H1 (cell line): ENCODE measurements at regions not wholly inside any gene's neighbourhood (a gene's known extent, or its start where the extent isn't known, plus 50 kb on each side); places are given as distances from the start of the nearest gene placed in this dataset.

Experiments used
- CTCF ChIA-PET: fragments of 300-600 bp; sonication (Branson Sonifier 250); formaldehyde crosslinking; loops from one replicate; lab custom pipeline; 2021; ENCODE audit not compliant: partially characterized antibody; lab: Charles Lee
- POLR2A ChIA-PET: fragments of 300-600 bp; sonication (Branson Sonifier 250); formaldehyde crosslinking; loops from one replicate; lab custom pipeline; 2021; ENCODE audit warnings: inconsistent platforms; ENCODE audit not compliant: partially characterized antibody; lab: Charles Lee
- DNase-seq, 2 experiments: peaks; one replicate each; pipeline versions ENCODE4 v3.0.0 to v3.0.0-alpha.2; 2010 to 2022; ENCODE audit warnings: low spot score in 2 of 2, low read depth in 1 of 2, mixed read lengths in 1 of 2
- FAIRE-seq: peaks from 2 replicates; lab custom pipeline; 2011; peaks lifted over from hg19 to GRCh38; lab: Jason Lieb, UNC
- H2AFZ ChIP-seq: 2 replicates; pipeline ENCODE4 v1.8.1; 2012; ENCODE audit warnings: low read length, inconsistent platforms
- H2AK5ac ChIP-seq: 2 replicates; pipeline ENCODE4 v1.6.1; 2013; ENCODE audit warnings: low read depth, low read length
- H2BK120ac ChIP-seq: replicated peaks from 2 replicates; pipeline ENCODE3; 2013; ENCODE audit warnings: low read depth, low read length, inconsistent platforms
- H2BK12ac ChIP-seq: 2 replicates; pipeline ENCODE4 v1.6.1; 2013; ENCODE audit warnings: low read depth, low read length
- H2BK15ac ChIP-seq: 2 replicates; pipeline ENCODE4 v1.6.1; 2013; ENCODE audit warnings: low read length
- H2BK20ac ChIP-seq: 2 replicates; pipeline ENCODE4 v1.6.1; 2013; ENCODE audit warnings: low read length
- H2BK5ac ChIP-seq: 2 replicates; pipeline ENCODE4 v1.6.1; 2013; ENCODE audit warnings: low read depth, low read length
- H3K14ac ChIP-seq: 2 replicates; pipeline ENCODE4 v1.6.1; 2013; ENCODE audit warnings: inconsistent platforms; ENCODE audit not compliant: insufficient read length
- H3K18ac ChIP-seq: 2 replicates; pipeline ENCODE4 v1.6.1; 2013; ENCODE audit warnings: low read length; ENCODE audit errors: extremely low read depth
- H3K23ac ChIP-seq: 2 replicates; pipeline ENCODE4 v1.6.1; 2013; ENCODE audit warnings: inconsistent platforms; ENCODE audit not compliant: insufficient read length
- H3K23me2 ChIP-seq: 2 replicates; pipeline ENCODE4 v1.6.1; 2013; ENCODE audit warnings: low read depth, low read length
- H3K27ac ChIP-seq: 2 replicates; pipeline ENCODE4 v1.6.1; 2011; ENCODE audit warnings: low read depth, low read length, inconsistent platforms
- H3K27me3 ChIP-seq, 4 experiments: replicated peaks in 1 of 4; 1 replicate in 1 of 4; 2 replicates in 3 of 4; pipeline versions ENCODE4 v1.6.1 to v1.8.1; 2011 to 2013; ENCODE audit warnings: low read length in 3 of 4, mild to moderate bottlenecking in 3 of 4, inconsistent platforms in 2 of 4, mixed read lengths in 2 of 4, moderate library complexity in 1 of 4; ENCODE audit not compliant: control insufficient read depth in 3 of 4, insufficient read depth in 3 of 4; ENCODE audit errors: extremely low read depth in 1 of 4
- H3K36me3 ChIP-seq, 4 experiments: 2 replicates each; pipeline versions ENCODE4 v1.6.1 to v1.8.1; 2011 to 2013; ENCODE audit warnings: mild to moderate bottlenecking in 4 of 4, low read length in 3 of 4, moderate library complexity in 2 of 4, control low read depth in 1 of 4, inconsistent platforms in 1 of 4; ENCODE audit not compliant: insufficient read depth in 4 of 4, control insufficient read depth in 2 of 4
- H3K4ac ChIP-seq: replicated peaks from 2 replicates; pipeline ENCODE3; 2013; ENCODE audit warnings: low read length, low read depth, mixed read lengths, inconsistent platforms; ENCODE audit not compliant: insufficient read length
- H3K4me1 ChIP-seq, 4 experiments: replicated peaks in 1 of 4; 1 replicate in 1 of 4; 2 replicates in 3 of 4; pipeline versions ENCODE4 v1.6.1 to v1.8.1; 2011 to 2013; ENCODE audit warnings: low read length in 3 of 4, inconsistent platforms in 2 of 4, mixed read lengths in 1 of 4; ENCODE audit not compliant: insufficient read depth in 4 of 4, control insufficient read depth in 3 of 4
- H3K4me2 ChIP-seq, 2 experiments: 2 replicates each; pipeline versions ENCODE4 v1.6.1 to v1.8.1; 2011 to 2013; ENCODE audit warnings: low read depth in 2 of 2, low read length in 2 of 2, control low read depth in 1 of 2, inconsistent platforms in 1 of 2, mild to moderate bottlenecking in 1 of 2; ENCODE audit not compliant: insufficient read depth in 1 of 2
- H3K4me3 ChIP-seq, 4 experiments: fragments of 200-600, 300-600 bp in 1 of 4; sonication (generic), shearing (Covaris generic), sonication (Bioruptor Twin) in 1 of 4; 2 replicates each; pipeline versions ENCODE4 v1.5.1 to v1.8.1; 2011 to 2016; ENCODE audit warnings: low read length in 4 of 4, low read depth in 3 of 4, control low read depth in 2 of 4, inconsistent platforms in 2 of 4, mild to moderate bottlenecking in 2 of 4, mixed read lengths in 1 of 4, moderate library complexity in 1 of 4; ENCODE audit not compliant: insufficient read depth in 2 of 4; ENCODE audit errors: extremely low read depth in 1 of 4
- H3K56ac ChIP-seq: replicated peaks from 2 replicates; pipeline ENCODE3; 2013; ENCODE audit warnings: low read depth, mild to moderate bottlenecking, mixed read lengths, low read length, inconsistent platforms; ENCODE audit not compliant: insufficient read length
- H3K79me1 ChIP-seq: 2 replicates; pipeline ENCODE4 v1.6.1; 2013; ENCODE audit warnings: low read depth, low read length, control low read depth
- H3K79me2 ChIP-seq, 2 experiments: 2 replicates each; pipeline versions ENCODE4 v1.6.1 to v1.8.1; 2012 to 2013; ENCODE audit warnings: low read length in 2 of 2, mild to moderate bottlenecking in 2 of 2, inconsistent platforms in 1 of 2; ENCODE audit not compliant: insufficient read depth in 2 of 2, control insufficient read depth in 1 of 2
- H3K9ac ChIP-seq, 4 experiments: replicated peaks in 1 of 4; 1 replicate in 1 of 4; 2 replicates in 3 of 4; pipeline versions ENCODE4 v1.6.1 to v1.8.1; 2011 to 2013; ENCODE audit warnings: low read depth in 3 of 4, low read length in 3 of 4, control low read depth in 2 of 4, mild to moderate bottlenecking in 2 of 4, moderate library complexity in 2 of 4, inconsistent platforms in 1 of 4; ENCODE audit errors: extremely low read depth in 1 of 4
- H3K9me3 ChIP-seq, 2 experiments: 2 replicates each; pipeline versions ENCODE4 v1.6.1 to v1.8.1; 2012 to 2013; ENCODE audit warnings: mild to moderate bottlenecking in 2 of 2, moderate library complexity in 2 of 2, control low read depth in 1 of 2, inconsistent platforms in 1 of 2, low read depth in 1 of 2, low read length in 1 of 2, mixed read lengths in 1 of 2; ENCODE audit not compliant: insufficient read depth in 2 of 2
- H4K20me1 ChIP-seq, 2 experiments: replicated peaks in 1 of 2; 2 replicates each; pipeline versions ENCODE3 to v1.8.1; 2011 to 2013; ENCODE audit warnings: inconsistent platforms in 2 of 2, low read length in 2 of 2, mild to moderate bottlenecking in 1 of 2; ENCODE audit not compliant: insufficient read depth in 2 of 2, control insufficient read depth in 1 of 2
- H4K5ac ChIP-seq: 2 replicates; pipeline ENCODE4 v1.6.1; 2013; ENCODE audit warnings: low read length, low read depth, mixed read lengths, inconsistent platforms; ENCODE audit not compliant: insufficient read length
- H4K8ac ChIP-seq: 2 replicates; pipeline ENCODE4 v1.8.0; 2013; ENCODE audit warnings: mild to moderate bottlenecking, moderate library complexity, low read length, inconsistent platforms; ENCODE audit not compliant: insufficient read depth; ENCODE audit errors: extremely low read depth
- H4K91ac ChIP-seq: replicated peaks from 2 replicates; pipeline ENCODE3; 2013; ENCODE audit warnings: low read length, mixed read lengths, inconsistent platforms; ENCODE audit not compliant: insufficient read length
- JUN ChIP-seq: IDR thresholded peaks from 2 replicates; pipeline ENCODE4 v1.6.1; 2011; ENCODE audit warnings: low read depth, mild to moderate bottlenecking, improper control_type of control experiment, low read length
- POLR2A ChIP-seq, 2 experiments: IDR thresholded peaks; 1 replicate in 1 of 2; 2 replicates in 1 of 2; pipeline ENCODE4 v1.6.1; 2011; ENCODE audit warnings: low read depth in 2 of 2, low read length in 2 of 2, mild to moderate bottlenecking in 2 of 2; ENCODE audit errors: control extremely low read depth in 1 of 2
- WGBS, 2 experiments: shearing (Covaris generic) in 1 of 2; methylation state at CpG; one replicate each; pipeline versions ENCODE4 v1.1.6 to v1.1.7; 2013 to 2015; ENCODE audit warnings: low lambda C conversion rate in 2 of 2, mixed read lengths in 2 of 2, inconsistent platforms in 1 of 2, low coverage in 1 of 2, missing lambda C conversion rate in 1 of 2; ENCODE audit not compliant: insufficient replicate concordance in 2 of 2, insufficient coverage in 1 of 2, insufficient read length in 1 of 2; ENCODE audit errors: extremely low coverage in 1 of 2, missing lambda C conversion rate in 1 of 2; 5-methylcytosine and 5-hydroxymethylcytosine counted together

DNA sequence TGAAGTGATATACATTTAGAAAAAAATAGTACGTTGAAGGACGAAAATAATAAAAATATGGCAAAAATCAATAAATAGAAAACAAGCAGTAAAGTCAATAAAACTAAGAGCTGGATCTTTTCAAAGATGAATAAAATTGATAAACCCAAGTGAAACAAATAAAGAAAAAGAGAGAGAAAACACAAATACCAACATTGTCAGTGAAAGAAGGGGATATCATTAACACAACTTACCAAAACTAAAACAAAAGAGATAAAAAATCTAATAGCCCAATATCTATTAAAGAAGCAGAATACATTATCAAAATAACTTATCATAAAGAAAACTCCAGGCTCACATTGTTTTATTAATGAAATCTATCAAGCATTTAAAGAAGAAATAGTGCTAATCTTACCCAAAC, 675.1 kb downstream of the UQCRFS1 start:
- H2BK15ac ChIP-seq = no peak overlapping the region
- FAIRE-seq = no peak
- no peaks in the 10 kb centered on the region for H3K27me3 ChIP-seq
- POLR2A ChIA-PET = no interaction called here
- 86% methylated on average over 2 of the region's 2 CpGs; no CpG with 5 or more reads in 1 of the 2 experiments for WGBS, 2 experiments
- H3K79me1 ChIP-seq = no peaks in the 10 kb centered on the region
- H2BK12ac ChIP-seq = no peak overlapping the region
- H3K23ac ChIP-seq = no peak overlapping the region
- H3K79me2 ChIP-seq = no peaks in the 10 kb centered on the region
- no peak overlapping the region for H3K14ac ChIP-seq
- no peak overlapping the region for H2BK20ac ChIP-seq
- H3K36me3 ChIP-seq = no peaks in the 10 kb centered on the region; a peak in 1 of 8 replicates
- H3K23me2 ChIP-seq = no peaks in the 10 kb centered on the region
- H4K91ac ChIP-seq = no peak overlapping the region
- H3K56ac ChIP-seq = no peak overlapping the region
- TF ChIP-seq POLR2A (IDR thresholded peaks at IDR 0.05; ENCODE audit: control extremely low read depth in 1 of 2, low read depth in 2 of 2, low read length in 2 of 2) = no peak
- no peak for TF ChIP-seq JUN
- H2BK5ac ChIP-seq = no peak overlapping the region
- CTCF ChIA-PET = no interaction called here
- no peak overlapping the region for H2BK120ac ChIP-seq
- H4K5ac ChIP-seq = no peak overlapping the region
- no peaks in the 10 kb centered on the region for H4K20me1 ChIP-seq
- H3K4me3 ChIP-seq = no peak overlapping the region
- no peak overlapping the region for H3K18ac ChIP-seq
- no peaks in the 10 kb centered on the region for H3K4me1 ChIP-seq
- H4K8ac ChIP-seq = no peak overlapping the region
- no peak overlapping the region for H3K4ac ChIP-seq
- H3K4me2 ChIP-seq = no peak overlapping the region
- no peak overlapping the region for H2AFZ ChIP-seq
- H3K9ac ChIP-seq = no peak overlapping the region
- H3K27ac ChIP-seq = no peak overlapping the region
- no peak for DNase-seq
- no peak overlapping the region for H2AK5ac ChIP-seq
- H3K9me3 ChIP-seq = peaks cover 0 to 5% of the 10 kb centered on the region in 2 experiments; a peak in 1 of 4 replicates
